HG02678 (cell line): ENCODE measurements at regions not wholly inside any gene's neighbourhood (a gene's known extent, or its start where the extent isn't known, plus 50 kb on each side); places are given as distances from the start of the nearest gene placed in this dataset.
"Not testable (repeated sequence)": the region's sequence is repeated elsewhere in the genome, so short reads cannot be mapped to it uniquely, and the experiment has no call there.

Source experiments
- ATAC-seq: cut with Tn5 transposase; IDR thresholded peaks from one replicate; pipeline ENCODE4 v1.9.1; 2021; ENCODE audit warnings: mild to moderate bottlenecking, moderate library complexity; ENCODE audit not compliant: unreplicated experiment

DNA sequence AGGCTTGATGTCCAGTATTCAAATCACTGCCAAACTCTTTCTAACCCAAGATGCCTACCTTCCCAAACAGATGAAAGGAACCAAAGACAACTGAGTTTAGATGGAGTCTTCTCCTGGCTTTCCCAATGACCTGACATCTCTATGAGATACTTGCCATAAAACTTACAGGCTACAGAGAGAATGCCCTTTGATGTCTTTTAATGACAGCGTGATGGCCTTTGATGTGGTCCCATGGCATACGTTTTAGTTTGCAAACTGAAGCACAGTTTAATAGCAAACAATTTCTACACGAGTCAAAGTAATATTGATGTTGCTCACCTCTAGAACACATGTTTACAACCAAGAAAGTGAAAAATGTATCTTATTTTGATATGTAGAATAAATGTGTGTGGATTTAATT lies 73.2 kb downstream of the ZIC4 start:
- ATAC-seq = no peak

DNA sequence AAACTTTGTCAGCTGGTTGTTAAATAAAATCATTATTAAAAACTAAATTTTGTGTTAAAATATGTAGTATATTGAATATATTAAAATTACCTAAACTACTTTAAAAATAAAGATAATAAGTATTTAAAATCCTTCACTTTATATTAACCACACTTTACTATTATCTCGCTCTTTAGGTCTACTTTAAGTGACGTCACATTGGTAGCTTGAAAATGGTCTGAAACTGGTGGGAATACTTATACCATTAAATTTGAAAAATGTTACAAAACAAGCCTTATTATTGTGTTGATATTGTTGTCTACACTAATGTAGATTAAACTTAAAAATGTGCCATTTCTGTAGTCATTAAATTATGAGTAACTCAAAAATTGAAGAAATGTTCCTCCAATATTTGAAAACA lies 77.6 kb downstream of the ZIC4 start:
- no peak for ATAC-seq

DNA sequence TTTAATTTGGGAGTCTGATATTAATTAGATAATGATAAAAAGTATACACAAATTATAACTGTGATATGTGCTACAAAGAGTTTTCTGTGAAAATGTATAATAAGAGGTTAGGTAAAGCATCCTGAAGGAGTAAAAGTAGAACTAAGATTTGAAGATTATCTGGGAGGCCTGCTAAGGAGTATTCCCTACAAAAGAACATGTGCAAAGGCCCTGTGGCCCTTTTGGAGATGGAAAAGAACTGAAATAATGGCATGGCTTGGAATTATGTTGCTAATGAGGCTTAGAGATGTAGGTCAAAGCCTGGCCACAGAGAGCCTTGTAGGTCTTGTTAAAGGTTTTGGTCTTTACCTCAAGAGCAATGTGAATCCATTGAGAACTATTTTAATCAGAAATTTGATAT lies 82.0 kb downstream of the ZIC4 start:
- ATAC-seq = no peak

- ATAC-seq = no peak
Observed at GRCh38 chr3:147318900-147319299, 87.4 kb downstream of the ZIC4 start.

- not testable (repeated sequence) for ATAC-seq
Observed at GRCh38 chr3:147317080-147317479, 89.3 kb downstream of the ZIC4 start.

DNA sequence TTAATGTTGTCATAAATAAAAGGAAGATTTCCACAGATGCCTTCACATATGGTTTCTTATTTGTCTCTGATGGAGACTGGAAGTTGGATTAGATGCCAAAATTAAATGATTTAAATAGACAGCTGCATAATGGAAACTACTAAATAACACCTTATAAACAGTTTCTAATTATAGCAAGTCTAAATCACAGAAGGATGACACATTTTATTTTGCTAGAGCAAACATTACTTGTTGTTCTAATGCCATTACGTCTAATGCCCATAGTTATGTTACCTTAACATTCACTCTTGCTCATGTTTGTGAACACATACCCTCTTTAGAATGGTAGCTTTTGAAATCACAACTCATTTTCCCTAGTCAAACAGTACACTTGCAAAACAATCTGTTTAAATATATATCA lies 92.8 kb downstream of the ZIC4 start:
- no peak for ATAC-seq

DNA sequence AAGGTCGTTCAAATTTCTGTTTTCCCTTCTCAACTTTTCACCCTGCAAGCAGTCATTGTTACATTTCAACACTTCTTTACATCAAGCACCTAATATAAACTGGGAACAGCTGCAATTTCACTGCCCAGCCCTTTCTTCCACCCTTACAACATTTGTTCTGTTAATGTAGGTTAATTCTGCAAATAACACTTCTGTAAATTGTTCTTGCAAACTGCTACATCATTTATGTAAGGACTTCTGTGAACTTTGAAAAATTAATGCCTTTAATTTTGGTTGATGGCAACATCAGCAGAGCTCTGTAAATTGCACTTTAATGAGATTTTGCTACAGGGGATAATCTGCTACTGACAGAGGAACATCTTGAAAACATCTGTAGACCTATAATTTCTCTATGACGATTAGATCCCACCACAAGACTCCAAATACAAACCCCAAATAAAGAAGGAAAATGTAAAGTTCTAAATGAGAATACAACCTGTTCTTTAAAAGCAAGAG lies 93.5 kb downstream of the ZIC4 start:
- no peak for ATAC-seq

- ATAC-seq = no peak
Observed at GRCh38 chr3:147311716-147312115, 94.6 kb downstream of the ZIC4 start.

DNA sequence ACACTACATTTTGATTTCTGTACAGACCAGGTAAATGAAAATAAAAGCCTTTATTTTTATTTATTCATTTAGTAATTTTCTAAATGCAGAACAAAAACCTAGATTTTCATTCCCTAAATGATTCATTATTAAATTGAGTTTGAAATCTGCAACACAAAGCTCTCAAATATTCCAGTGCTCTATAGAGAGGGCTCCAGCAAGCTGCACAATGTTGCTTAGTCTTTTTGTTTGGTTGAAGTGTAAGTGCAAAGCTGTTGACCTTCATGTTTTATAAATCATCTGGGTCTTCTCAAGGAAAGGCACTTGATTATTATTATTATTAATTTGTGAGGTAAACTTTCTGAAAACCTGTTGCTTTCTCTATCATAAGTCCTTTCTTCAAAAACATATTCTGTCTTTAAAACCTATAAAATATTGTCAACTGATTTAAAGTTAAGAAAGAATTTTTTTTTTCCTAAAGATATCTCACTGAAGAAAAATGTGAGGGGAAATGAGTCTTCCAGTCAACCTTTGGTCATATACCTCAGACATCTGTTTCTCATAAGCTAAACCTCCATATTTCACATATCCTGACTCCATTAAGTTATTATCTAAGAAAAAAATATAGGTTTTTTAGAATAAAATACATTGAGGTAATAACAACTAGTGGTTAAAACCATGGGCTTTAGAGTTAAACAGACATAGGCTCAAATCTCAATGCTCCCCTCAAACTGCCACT lies 100.7 kb downstream of the ZIC4 start:
- no peak for ATAC-seq

DNA sequence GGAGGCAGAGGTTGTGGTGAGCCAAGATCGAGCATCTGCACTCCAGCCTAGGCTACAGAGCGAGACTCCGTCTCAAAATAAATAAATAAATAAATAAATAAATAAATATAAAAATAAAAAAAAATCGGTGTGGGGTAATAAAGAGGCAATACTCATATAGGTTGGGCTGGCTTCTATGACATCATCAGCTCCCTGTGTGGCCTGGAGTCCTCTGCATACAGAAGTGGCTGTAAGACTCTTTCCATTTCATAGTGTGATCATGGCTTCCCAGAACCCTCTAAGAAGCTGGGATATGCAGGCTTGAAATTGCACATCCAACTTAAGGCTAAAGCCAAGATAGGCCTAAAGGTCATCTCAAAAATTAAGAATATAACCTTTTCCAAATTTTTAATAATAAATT lies 101.6 kb downstream of the ZIC4 start:
- ATAC-seq = no peak

- ATAC-seq = no peak
Observed at GRCh38 chr3:147301781-147302180, 104.6 kb downstream of the ZIC4 start.

DNA sequence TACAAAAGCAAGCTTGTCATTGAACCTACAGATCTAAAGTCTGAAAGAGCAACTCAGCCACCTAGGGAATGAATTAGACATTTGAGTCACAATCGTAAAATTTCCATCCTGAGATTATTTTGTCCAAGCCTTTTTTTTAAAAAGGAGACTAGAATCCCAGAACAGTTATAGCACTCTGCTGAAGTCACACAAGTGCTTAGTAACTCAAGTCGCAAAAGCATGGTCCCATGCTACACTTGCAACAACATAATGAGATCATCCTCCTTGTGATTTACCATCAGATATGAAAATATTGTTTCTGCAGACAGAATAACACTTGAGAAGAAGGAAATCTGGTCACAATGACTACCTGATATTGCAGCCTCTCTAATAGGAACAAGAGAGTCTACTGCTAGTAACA lies 106.7 kb downstream of the ZIC4 start:
- ATAC-seq = no peak

GRCh38 chr3:147298511-147298982 lies 107.8 kb downstream of the ZIC4 start:
- ATAC-seq = no peak

- no peak for ATAC-seq
Observed at GRCh38 chr3:147297761-147298350, 108.5 kb downstream of the ZIC4 start.

- ATAC-seq = not testable (repeated sequence)
Observed at GRCh38 chr3:147287370-147287769, 119.0 kb downstream of the ZIC4 start.

GRCh38 chr3:147269907-147270306 lies 136.4 kb downstream of the ZIC4 start:
- ATAC-seq = no peak

GRCh38 chr3:147267434-147267833 lies 138.9 kb downstream of the ZIC4 start:
- no peak for ATAC-seq

GRCh38 chr3:147257944-147258343 lies 148.4 kb downstream of the ZIC4 start:
- no peak for ATAC-seq

DNA sequence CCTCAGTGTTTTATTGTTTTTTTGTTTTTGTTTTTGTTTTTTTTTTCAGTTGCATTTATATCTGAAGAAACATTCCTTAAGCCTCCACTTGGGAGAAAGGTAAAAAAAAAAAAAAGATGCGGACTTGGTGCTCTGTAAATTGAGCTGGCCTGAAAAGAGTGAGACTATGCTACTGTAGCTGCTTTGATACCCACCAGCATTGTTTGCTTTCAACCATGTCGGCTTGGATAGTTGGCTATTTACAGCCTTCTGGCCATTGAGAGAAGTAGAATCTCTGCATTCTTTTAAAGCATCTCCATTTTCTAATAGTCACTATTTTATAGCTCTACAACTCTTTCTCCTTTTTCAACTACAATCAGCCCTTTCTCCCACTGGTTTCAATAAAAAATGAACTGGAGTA lies 149.6 kb downstream of the ZIC4 start:
- no peak for ATAC-seq

DNA sequence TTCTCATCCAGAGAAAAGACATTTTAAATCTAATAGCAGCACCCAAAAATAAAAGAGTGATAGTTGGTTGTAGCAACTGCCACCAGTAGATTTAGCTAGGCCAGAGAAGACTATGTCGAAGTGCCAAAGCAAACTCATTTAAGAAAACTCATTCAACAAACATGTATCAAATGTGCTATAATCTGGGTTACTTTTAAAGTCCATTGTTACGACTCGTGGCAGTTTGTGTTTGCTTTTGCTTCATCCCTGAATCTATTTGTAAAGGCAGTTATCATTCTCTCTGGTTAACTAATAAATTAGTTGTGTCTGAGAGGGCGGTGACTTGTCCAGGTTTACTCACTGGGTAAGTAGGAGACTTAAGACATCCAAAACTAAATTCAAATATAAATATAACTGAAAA lies 159.4 kb downstream of the ZIC4 start:
- no peak for ATAC-seq

DNA sequence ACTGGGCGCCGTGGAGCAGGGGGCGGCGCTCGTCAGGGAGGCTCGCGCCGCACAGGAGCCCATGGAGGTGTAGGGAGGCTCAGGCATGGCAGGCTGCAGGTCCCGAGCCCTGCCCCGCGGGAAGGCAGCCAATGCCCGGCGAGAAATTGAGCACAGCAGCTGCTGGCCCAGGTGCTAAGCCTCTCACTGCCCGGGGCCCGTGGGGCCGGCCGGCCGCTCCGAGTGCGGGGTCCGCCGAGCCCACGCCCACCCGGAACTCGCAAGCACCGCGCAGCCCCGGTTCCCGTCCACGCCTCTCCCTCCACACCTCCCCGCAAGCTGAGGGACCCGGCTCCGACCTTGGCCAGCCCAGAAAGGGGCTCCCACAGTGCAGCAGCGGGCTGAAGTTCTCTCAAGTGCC lies 160.7 kb downstream of the ZIC4 start:
- ATAC-seq = not testable (repeated sequence)

GRCh38 chr3:147245022-147245421 lies 161.3 kb downstream of the ZIC4 start:
- ATAC-seq = not testable (repeated sequence)

DNA sequence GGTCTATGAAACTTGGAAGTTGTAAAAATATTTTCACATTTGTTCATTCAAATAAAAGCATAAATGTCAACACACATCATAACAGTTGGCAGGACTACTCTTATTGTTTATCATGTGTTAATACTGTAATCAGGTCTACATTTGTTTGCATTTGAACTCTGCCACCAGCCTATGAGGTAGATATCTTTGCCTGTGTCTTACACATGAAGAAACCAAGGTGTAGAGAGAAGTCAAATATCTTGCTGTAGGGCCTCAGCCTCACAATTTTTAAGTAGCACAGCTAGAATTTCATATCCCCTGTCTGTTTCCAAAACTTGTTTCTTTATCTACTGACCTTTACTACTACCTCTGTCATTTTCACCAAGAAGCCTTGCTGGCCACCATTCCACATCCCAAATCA lies 161.9 kb downstream of the ZIC4 start:
- ATAC-seq = no peak
